Keratinocyte (primary cell): ENCODE measurements at regions not wholly inside any gene's neighbourhood (a gene's known extent, or its start where the extent isn't known, plus 50 kb on each side); places are given as distances from the start of the nearest gene placed in this dataset.

Experiments used
- CTCF ChIP-seq, 3 experiments: IDR thresholded peaks in 1 of 3; conservative IDR thresholded peaks in 1 of 3; optimal IDR thresholded peaks in 1 of 3; 2 replicates in 2 of 3; 3 replicates in 1 of 3; pipeline versions ENCODE3 to v1.5.1; 2011; ENCODE audit warnings: low read length in 3 of 3, mild to moderate bottlenecking in 3 of 3, moderate library complexity in 2 of 3, control low read depth in 1 of 3, inconsistent platforms in 1 of 3; ENCODE audit not compliant: insufficient read depth in 2 of 3; ENCODE audit errors: extremely low read depth in 1 of 3
- EZH2 ChIP-seq: IDR thresholded peaks from one replicate; pipeline ENCODE4 v1.6.1; 2012; ENCODE audit warnings: inconsistent platforms, mild to moderate bottlenecking, low read length, moderate library complexity

DNA sequence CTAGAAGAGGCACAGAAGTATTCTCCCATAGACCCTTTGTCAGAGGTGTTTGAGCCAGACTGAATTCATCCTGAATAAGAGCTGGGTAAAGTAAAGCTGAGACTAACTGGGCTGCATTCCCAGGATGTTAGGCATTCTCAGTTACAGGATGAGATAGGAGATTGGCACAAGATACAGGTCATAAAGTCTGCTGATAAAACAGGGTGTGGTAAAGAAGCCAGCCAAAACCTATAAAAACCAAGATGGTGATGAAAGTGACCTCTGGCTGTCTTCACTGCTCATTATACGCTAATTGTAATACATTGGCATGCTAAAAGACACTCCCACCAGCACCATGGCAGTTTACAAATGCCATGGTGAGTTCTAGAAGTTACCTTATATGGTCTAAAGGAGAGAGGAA lies 364.9 kb upstream of the TMEFF2 start:
- no peak for TF ChIP-seq CTCF (optimal IDR thresholded peaks at IDR 0.05 in 1 of 3, IDR thresholded peaks at IDR 0.05 in 1 of 3, conservative IDR thresholded peaks at IDR 0.05 in 1 of 3; ENCODE audit: extremely low read depth in 1 of 3, insufficient read depth in 2 of 3, low read length in 3 of 3)
- TF ChIP-seq EZH2: no peak
